Epithelial cell of proximal tubule (primary cell): ENCODE measurements at regions not wholly inside any gene's neighbourhood (a gene's known extent, or its start where the extent isn't known, plus 50 kb on each side); places are given as distances from the start of the nearest gene placed in this dataset.

Source experiments
- DNase-seq: peaks from one replicate; pipeline ENCODE4 v3.0.0-alpha.2; 2011; ENCODE audit warnings: low read depth
- H3K4me3 ChIP-seq: 2 replicates; pipeline ENCODE4 v1.5.1; 2011; ENCODE audit warnings: low read depth, mild to moderate bottlenecking, low read length
- TF ChIP-seq, protein P1 (sequence below): conservative IDR thresholded peaks from 2 replicates; pipeline ENCODE4 v1.5.1; 2012; ENCODE audit warnings: low read depth, mild to moderate bottlenecking, low read length

DNA sequence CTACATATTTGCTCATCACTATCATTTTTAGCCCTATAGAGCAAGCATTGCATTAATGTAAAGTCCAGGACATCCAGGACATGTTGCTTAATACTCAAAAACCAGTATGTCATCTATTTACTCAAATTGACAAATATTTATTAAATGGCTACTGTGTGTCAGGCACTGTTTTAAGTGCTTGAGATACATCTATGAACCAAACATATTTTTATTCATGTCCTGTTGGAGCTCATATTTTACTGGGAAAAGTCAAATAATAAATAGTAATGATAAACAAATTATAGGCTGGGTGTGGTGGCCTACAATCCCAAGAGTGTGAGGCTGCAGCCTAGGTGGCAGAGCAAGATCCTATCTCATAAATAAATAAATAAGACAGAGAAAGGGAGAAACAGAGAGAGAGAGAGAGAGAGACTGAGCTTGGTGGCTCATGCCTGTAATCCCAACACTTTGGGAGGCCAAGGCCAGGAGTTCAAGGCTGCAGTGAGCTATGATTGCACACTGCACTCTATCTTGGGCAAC is 227.9 kb downstream of the GJA1 start:
- no peak overlapping the region for H3K4me3 ChIP-seq
- TF ChIP-seq, protein P1, sequence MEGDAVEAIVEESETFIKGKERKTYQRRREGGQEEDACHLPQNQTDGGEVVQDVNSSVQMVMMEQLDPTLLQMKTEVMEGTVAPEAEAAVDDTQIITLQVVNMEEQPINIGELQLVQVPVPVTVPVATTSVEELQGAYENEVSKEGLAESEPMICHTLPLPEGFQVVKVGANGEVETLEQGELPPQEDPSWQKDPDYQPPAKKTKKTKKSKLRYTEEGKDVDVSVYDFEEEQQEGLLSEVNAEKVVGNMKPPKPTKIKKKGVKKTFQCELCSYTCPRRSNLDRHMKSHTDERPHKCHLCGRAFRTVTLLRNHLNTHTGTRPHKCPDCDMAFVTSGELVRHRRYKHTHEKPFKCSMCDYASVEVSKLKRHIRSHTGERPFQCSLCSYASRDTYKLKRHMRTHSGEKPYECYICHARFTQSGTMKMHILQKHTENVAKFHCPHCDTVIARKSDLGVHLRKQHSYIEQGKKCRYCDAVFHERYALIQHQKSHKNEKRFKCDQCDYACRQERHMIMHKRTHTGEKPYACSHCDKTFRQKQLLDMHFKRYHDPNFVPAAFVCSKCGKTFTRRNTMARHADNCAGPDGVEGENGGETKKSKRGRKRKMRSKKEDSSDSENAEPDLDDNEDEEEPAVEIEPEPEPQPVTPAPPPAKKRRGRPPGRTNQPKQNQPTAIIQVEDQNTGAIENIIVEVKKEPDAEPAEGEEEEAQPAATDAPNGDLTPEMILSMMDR, result no peak
- no peak for DNase-seq

DNA sequence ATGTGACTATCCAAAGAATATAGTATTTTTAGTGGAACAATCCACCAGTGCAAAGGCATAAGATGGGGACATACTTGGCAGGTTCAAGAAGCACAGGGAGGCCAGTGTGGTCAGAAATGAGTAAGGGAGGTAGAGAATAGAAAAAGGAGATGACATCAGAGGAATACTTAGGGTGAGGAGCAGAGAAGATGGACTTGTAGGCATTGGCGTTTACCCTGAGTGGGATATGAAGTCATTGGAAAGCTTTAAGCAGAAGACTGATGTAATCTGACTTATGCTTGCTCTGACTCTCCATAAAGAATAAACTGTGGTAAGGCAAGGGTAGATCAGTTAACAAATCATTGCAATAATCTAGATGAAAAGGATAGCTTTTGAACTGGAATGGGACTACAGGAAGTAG is 228.7 kb downstream of the GJA1 start:
- H3K4me3 ChIP-seq, result no peak overlapping the region
- DNase-seq, result no peak
- TF ChIP-seq, protein P1, result no peak

DNA sequence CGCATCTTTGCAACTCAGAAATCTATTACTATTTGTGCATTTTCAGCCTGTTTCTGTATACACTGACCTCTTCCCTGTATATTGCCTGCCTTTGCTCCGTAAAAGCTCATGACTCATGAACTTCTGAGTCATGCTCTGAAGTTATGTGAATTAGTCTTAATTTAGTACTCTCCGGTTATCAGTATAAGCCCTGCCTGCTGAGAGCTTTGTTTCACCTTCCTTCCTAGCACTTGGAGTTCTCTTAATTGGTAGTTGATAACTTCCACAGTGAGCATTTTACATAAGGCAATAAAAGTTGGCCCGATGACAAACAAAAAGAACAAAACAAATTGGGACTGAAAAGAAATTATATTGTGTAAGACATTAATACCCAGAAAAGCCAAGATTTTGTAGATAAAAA is 231.4 kb downstream of the GJA1 start:
- no peak overlapping the region for H3K4me3 ChIP-seq
- DNase-seq, result peak; percentile 29
- TF ChIP-seq, protein P1, result no peak

DNA sequence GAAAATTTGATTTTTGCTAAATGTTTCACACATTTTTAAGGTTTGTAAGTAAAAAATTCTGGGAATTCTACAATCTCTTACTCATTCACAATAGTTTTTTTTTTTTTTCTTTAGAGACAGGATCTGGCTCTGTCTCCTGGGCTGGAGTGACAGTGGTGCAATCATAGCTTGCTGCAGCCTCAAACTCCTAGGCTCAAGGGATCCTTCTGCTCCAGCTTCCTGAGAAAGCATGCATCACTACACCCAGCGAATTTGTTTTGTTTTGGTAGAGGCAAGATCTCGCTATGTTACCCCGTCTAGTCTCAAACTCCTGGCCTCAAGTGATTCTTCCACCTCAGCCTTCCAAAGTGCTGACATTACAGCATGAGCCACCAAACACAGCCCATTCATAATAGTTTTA is 232.8 kb downstream of the GJA1 start:
- H3K4me3 ChIP-seq, result no peak overlapping the region
- TF ChIP-seq, protein P1, result no peak
- no peak for DNase-seq

DNA sequence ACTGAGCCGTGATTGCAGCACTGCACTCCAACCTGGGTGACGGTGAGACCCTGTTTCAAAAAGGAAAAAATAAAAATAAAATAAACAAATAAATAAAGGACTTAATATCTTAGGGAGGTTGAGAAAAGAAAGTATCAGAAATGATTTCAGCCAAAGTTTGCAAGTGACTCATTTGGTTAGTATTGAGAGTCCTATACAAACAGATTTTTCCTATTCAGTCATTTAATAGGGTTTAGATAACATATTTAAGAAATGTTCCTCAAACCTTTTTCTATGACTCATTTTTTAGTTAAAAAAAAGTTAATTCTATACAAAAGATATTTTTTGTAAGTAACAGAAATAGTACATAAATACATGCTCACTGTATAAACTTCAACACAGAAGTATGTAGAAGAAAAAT is 235.1 kb downstream of the GJA1 start:
- no peak for DNase-seq
- TF ChIP-seq, protein P1, result no peak
- no peak overlapping the region for H3K4me3 ChIP-seq

DNA sequence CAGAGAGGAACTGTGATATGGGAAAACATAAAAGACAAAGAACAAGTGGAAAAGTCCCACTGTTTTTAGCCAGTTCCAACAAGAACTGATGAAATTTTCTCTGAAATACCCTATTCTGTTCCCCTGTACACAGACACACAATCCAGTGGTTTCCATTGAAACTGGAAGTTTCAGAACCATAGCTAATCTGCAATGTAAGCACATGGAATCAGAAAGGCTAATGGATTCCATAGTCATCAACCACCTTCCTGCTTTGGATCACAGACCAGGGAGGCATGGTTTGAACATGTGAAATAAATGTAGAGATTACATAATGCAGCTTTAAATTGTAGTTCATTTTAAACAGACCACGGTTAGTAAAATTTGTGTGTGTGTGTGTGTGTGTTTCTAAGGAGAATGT is 242.1 kb downstream of the GJA1 start:
- TF ChIP-seq, protein P1, result no peak
- no peak for DNase-seq
- no peak overlapping the region for H3K4me3 ChIP-seq

DNA sequence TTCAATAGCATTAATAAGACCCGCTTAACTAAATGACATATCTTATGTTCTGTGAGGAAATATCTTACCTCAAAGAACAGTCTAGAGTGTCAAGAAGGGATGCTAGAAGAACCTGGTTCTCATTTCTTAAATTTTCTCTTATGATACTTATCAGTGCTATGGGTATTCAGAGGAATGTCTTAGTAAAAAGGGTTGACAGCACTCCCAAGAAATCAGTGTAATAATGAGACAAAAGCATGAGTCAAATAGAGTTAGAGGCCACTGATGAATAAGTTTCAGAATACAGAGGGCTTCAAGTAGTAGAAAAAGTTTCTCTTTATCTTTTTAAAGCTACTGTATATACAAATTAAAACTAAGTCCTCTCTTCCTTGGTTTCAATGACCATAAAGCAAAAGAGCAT is 242.8 kb downstream of the GJA1 start:
- H3K4me3 ChIP-seq, result no peak overlapping the region
- DNase-seq, result no peak
- TF ChIP-seq, protein P1, result no peak
